K562 (cell line): ENCODE measurements at regions not wholly inside any gene's neighbourhood (a gene's known extent, or its start where the extent isn't known, plus 50 kb on each side); places are given as distances from the start of the nearest gene placed in this dataset.
A peak's percentile ranks its signal among the peaks of the same experiment; 100 is the strongest.

Experiments used
- ATAC-seq: fragments of 200-7000 bp; cut with Tn5 transposase; 3 replicates; pipeline ENCODE4 v1.9.1; 2020; ENCODE audit warnings: moderate library complexity
- BruUV-seq: library from RNA; stranded (reverse); fragments of 400-500 nt; replicated peaks from 2 replicates; lab custom pipeline; 2021; lab: Mats Ljungman, UMichigan
- CTCF ChIA-PET: fragments of 300-600 bp; formaldehyde crosslinking; extraction: SDS; loops from one replicate; lab custom pipeline; 2021; ENCODE audit warnings: low intra/inter-chr PET ratio; lab: Yijun Ruan, JAX
- POLR2A ChIA-PET: fragments of 300-600, 350-650 bp; sonication (Branson Sonifier 250); formaldehyde crosslinking; extraction: SDS; loops from one replicate; lab custom pipeline; 2021; ENCODE audit warnings: antibody characterized with exemption, inconsistent platforms; lab: Yijun Ruan, JAX
- DNase-seq, 4 experiments: peaks; one replicate each; pipeline versions ENCODE4 v3.0.0 to v3.0.0-alpha.2; 2011 to 2018; ENCODE audit warnings: low spot score in 3 of 4, mixed read lengths in 3 of 4; ENCODE audit errors: extremely low read depth in 1 of 4
- FAIRE-seq: peaks from 2 replicates; lab custom pipeline; 2011; peaks lifted over from hg19 to GRCh38; lab: Jason Lieb, UNC
- H2AFZ ChIP-seq: 2 replicates; pipeline ENCODE4 v1.6.0; 2011; ENCODE audit warnings: low read depth, low read length, control low read depth, inconsistent platforms
- H3K27ac ChIP-seq: fragments of 200-600 bp; 3 replicates; pipeline ENCODE4 v1.8.0; 2011; ENCODE audit warnings: low read depth, mild to moderate bottlenecking, control low read depth, inconsistent platforms, low read length, moderate library complexity, mixed read lengths; ENCODE audit errors: extremely low read depth
- H3K27me3 ChIP-seq, 2 experiments: fragments of 300-600 bp in 1 of 2; 2 replicates in 1 of 2; 3 replicates in 1 of 2; pipeline versions ENCODE4 v1.6.0 to v1.8.0; 2011; ENCODE audit warnings: inconsistent platforms in 2 of 2, low read length in 2 of 2, mild to moderate bottlenecking in 1 of 2, mixed read lengths in 1 of 2, moderate library complexity in 1 of 2; ENCODE audit not compliant: control insufficient read depth in 2 of 2, insufficient read depth in 2 of 2
- H3K36me3 ChIP-seq: fragments of 300-600 bp; 3 replicates; pipeline ENCODE4 v1.8.0; 2011; ENCODE audit warnings: mild to moderate bottlenecking, low read length, inconsistent platforms; ENCODE audit not compliant: control insufficient read depth, insufficient read depth
- H3K4me1 ChIP-seq, 2 experiments: fragments of 200-600 bp in 1 of 2; replicated peaks in 1 of 2; 2 replicates in 1 of 2; 3 replicates in 1 of 2; pipeline versions ENCODE4 v1.5.1 to v1.8.0; 2011; ENCODE audit warnings: inconsistent platforms in 2 of 2, low read length in 2 of 2, mild to moderate bottlenecking in 1 of 2, mixed read lengths in 1 of 2, moderate library complexity in 1 of 2; ENCODE audit not compliant: control insufficient read depth in 2 of 2, insufficient read depth in 2 of 2
- H3K4me2 ChIP-seq: 2 replicates; pipeline ENCODE4 v1.6.1; 2011; ENCODE audit warnings: low read length, control low read depth, inconsistent platforms, mixed read lengths; ENCODE audit not compliant: insufficient read depth
- H3K4me3 ChIP-seq: fragments of 200-600 bp; sonication (generic), shearing (Covaris generic); 2 replicates; pipeline ENCODE4 v1.5.1; 2016; ENCODE audit warnings: control low read depth, inconsistent platforms
- H3K79me2 ChIP-seq: fragments of 200-600 bp; 3 replicates; pipeline ENCODE4 v1.8.0; 2011; ENCODE audit warnings: low read length, inconsistent platforms; ENCODE audit not compliant: control insufficient read depth, insufficient read depth
- H3K9ac ChIP-seq, 2 experiments: 2 replicates each; pipeline versions ENCODE4 v1.6.0 to v1.6.1; 2011; ENCODE audit warnings: low read depth in 2 of 2, low read length in 2 of 2, control low read depth in 1 of 2, inconsistent platforms in 1 of 2, mild to moderate bottlenecking in 1 of 2, mixed read lengths in 1 of 2; ENCODE audit not compliant: insufficient read depth in 1 of 2
- H3K9me1 ChIP-seq: one replicate; pipeline ENCODE4 v1.6.0; 2011; ENCODE audit warnings: inconsistent platforms, mild to moderate bottlenecking, low read length, moderate library complexity; ENCODE audit not compliant: control insufficient read depth, insufficient read depth
- H3K9me3 ChIP-seq: replicated peaks from 2 replicates; pipeline ENCODE4 v1.5.1; 2011; ENCODE audit warnings: low read depth, low read length, inconsistent platforms; ENCODE audit not compliant: control insufficient read depth, insufficient read depth
- H4K20me1 ChIP-seq: replicated peaks from 2 replicates; pipeline ENCODE4 v1.6.1; 2011; ENCODE audit warnings: low read length, inconsistent platforms, mixed read lengths; ENCODE audit not compliant: control insufficient read depth, insufficient read depth
- CBX1 ChIP-seq: sonication (generic); IDR thresholded peaks from 2 replicates; pipeline ENCODE4 v1.6.1; 2016; ENCODE audit warnings: antibody characterized with exemption, low read depth, mild to moderate bottlenecking
- DIDO1 ChIP-seq: fragments of 450-650 bp; IDR thresholded peaks from 2 replicates; pipeline ENCODE4 v1.6.1; 2016; ENCODE audit warnings: low read depth, missing biosample characterization, missing genetic modification characterization
- KLF13 ChIP-seq: fragments of 450-650 bp; IDR thresholded peaks from 2 replicates; pipeline ENCODE4 v1.6.1; 2016; ENCODE audit warnings: missing genetic modification characterization, low read depth, mild to moderate bottlenecking, missing compliant biosample characterization, moderate library complexity, borderline replicate concordance
- MAZ ChIP-seq, 2 experiments: fragments of 450-650 bp in 1 of 2; sonication (generic) in 1 of 2; formaldehyde crosslinking; IDR thresholded peaks in 1 of 2; conservative IDR thresholded peaks in 1 of 2; 2 replicates each; pipeline versions ENCODE4 v1.4.0 to v1.5.0; 2020; ENCODE audit warnings: mild to moderate bottlenecking in 1 of 2, missing genetic modification reagents in 1 of 2
- MBD2 ChIP-seq: sonication (generic); IDR thresholded peaks from 2 replicates; pipeline ENCODE4 v1.6.1; 2016; ENCODE audit warnings: low read depth, borderline replicate concordance
- NBN ChIP-seq: fragments of 450-650 bp; IDR thresholded peaks from 2 replicates; pipeline ENCODE4 v1.6.1; 2016; ENCODE audit warnings: low read depth, mild to moderate bottlenecking
- PPARD ChIP-seq: fragments of 250-450 bp; sonication (Bioruptor Pico); IDR thresholded peaks from 2 replicates; pipeline ENCODE4 v1.8.0; 2022; ENCODE audit warnings: inconsistent platforms, mild to moderate bottlenecking, moderate library complexity
- WGBS: fragments of 100-300 bp; shearing (Covaris generic); methylation state at CpG from one replicate; pipeline ENCODE4 v1.1.6; 2016; ENCODE audit warnings: low coverage, mixed read lengths; ENCODE audit not compliant: insufficient coverage; ENCODE audit errors: missing lambda C conversion rate; 5-methylcytosine and 5-hydroxymethylcytosine counted together
- in situ Hi-C: fragments of 300-500 bp; cut with MboI; formaldehyde crosslinking; loops from 4 replicates; pipeline ENCODE4 v1.15.0; 2018; ENCODE audit warnings: inconsistent platforms, mixed read lengths
- intact Hi-C: fragments of 100-400 bp; cut with micrococcal nuclease; formaldehyde crosslinking; loops from 2 replicates; pipeline ENCODE4 v1.14.2; 2022
- TF ChIP-seq, protein P1 (sequence below): fragments of 450-650 bp; formaldehyde crosslinking; IDR thresholded peaks from 2 replicates; pipeline ENCODE4 v1.4.0; 2020; ENCODE audit warnings: mild to moderate bottlenecking, moderate library complexity
- TF ChIP-seq, protein P2 (sequence below): fragments of 450-650 bp; IDR thresholded peaks from 2 replicates; pipeline ENCODE4 v1.6.1; 2017; ENCODE audit warnings: antibody characterized with exemption
- TF ChIP-seq, protein P3 (sequence below): IDR thresholded peaks from 3 replicates; pipeline ENCODE4 v1.6.1; 2011; ENCODE audit warnings: borderline replicate concordance, mild to moderate bottlenecking, moderate library complexity; ENCODE audit not compliant: insufficient read length; ENCODE audit errors: extremely low read depth
- TF ChIP-seq, protein P4 (sequence below), 2 experiments: fragments of 450-650 bp; IDR thresholded peaks; 2 replicates each; pipeline ENCODE4 v1.6.1; 2018; ENCODE audit warnings: mild to moderate bottlenecking in 2 of 2, low read depth in 1 of 2; ENCODE audit not compliant: partially characterized antibody in 2 of 2

DNA sequence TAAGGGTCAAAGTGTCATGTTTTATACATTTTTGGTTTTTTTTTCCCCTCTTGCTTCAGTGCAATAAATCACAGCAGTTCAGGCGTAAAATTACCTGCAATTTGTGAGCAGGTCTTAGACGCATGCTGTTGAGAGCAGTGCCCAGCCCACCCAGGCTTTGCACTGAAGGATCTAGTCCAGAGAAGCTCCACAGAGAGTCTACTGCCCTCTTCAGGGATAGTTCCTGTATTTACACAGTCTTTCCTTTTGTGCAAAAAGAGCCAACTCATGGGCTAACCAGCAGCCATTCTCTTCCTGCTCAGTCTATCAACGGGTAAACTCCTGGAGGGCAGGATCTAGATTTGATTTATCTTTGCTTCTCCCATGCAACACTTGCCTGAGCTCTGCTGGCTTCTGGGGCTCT is 82.2 kb upstream of the NAMPT start:
- peak; percentile 96 for ATAC-seq
- Histone ChIP-seq H3K27ac (no peak overlapping the region), H3K36me3 (no peaks in the 10 kb centered on the region), H3K4me1 (peaks cover 0 to 18% of the 10 kb centered on the region in 2 experiments; a peak in 4 of 5 replicates), H3K4me3 (no peak overlapping the region), H4K20me1 (no peaks in the 10 kb centered on the region), H3K9ac (no peak overlapping the region), H3K9me3 (no peaks in the 10 kb centered on the region), H3K4me2 (no peak overlapping the region), H2AFZ (no peak overlapping the region), H3K27me3 (no peaks in the 10 kb centered on the region), H3K9me1 (no peaks in the 10 kb centered on the region), H3K79me2 (no peaks in the 10 kb centered on the region)
- ChIA-PET POLR2A (interaction anchor here (0.6 to 1.5 kb wide), 6 partner anchors 9 to 408 kb away, joined by 3 to 7 read pairs (median 3); no protein-coding TSS in a partner anchor), CTCF (no interaction called here)
- in situ Hi-C loops (no loop called here), intact Hi-C loops (loop anchor here (1.0 kb wide), 3 partner anchors 82 to 191 kb away; no protein-coding TSS in a partner anchor)
- 8% methylated on average over 3 of the region's 3 CpGs for WGBS
- peak; percentile 81 for FAIRE-seq
- DNase-seq: peak in 3 of 4 experiments; percentile 33 to 77 (median 68)
- BruUV-seq: no TSS peak
- TF ChIP-seq KLF13 (peak; percentile 48; the same call in 1 of the 2 replicates), CBX1 (no peak), PPARD (CRISPR knock-in tag) (no peak), DIDO1 (tag) (no peak), MAZ (CRISPR knock-in tag; conservative IDR thresholded peaks at IDR 0.05 in 1 of 2, IDR thresholded peaks at IDR 0.05 in 1 of 2) (peak in 1 of 2 experiments; percentile 62; a peak in 2 of 4 replicates), MBD2 (no peak), NBN (peak; percentile 21; the same call in 1 of the 2 replicates)
- TF ChIP-seq, protein P1, sequence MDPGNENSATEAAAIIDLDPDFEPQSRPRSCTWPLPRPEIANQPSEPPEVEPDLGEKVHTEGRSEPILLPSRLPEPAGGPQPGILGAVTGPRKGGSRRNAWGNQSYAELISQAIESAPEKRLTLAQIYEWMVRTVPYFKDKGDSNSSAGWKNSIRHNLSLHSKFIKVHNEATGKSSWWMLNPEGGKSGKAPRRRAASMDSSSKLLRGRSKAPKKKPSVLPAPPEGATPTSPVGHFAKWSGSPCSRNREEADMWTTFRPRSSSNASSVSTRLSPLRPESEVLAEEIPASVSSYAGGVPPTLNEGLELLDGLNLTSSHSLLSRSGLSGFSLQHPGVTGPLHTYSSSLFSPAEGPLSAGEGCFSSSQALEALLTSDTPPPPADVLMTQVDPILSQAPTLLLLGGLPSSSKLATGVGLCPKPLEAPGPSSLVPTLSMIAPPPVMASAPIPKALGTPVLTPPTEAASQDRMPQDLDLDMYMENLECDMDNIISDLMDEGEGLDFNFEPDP: no peak
- TF ChIP-seq, protein P2, sequence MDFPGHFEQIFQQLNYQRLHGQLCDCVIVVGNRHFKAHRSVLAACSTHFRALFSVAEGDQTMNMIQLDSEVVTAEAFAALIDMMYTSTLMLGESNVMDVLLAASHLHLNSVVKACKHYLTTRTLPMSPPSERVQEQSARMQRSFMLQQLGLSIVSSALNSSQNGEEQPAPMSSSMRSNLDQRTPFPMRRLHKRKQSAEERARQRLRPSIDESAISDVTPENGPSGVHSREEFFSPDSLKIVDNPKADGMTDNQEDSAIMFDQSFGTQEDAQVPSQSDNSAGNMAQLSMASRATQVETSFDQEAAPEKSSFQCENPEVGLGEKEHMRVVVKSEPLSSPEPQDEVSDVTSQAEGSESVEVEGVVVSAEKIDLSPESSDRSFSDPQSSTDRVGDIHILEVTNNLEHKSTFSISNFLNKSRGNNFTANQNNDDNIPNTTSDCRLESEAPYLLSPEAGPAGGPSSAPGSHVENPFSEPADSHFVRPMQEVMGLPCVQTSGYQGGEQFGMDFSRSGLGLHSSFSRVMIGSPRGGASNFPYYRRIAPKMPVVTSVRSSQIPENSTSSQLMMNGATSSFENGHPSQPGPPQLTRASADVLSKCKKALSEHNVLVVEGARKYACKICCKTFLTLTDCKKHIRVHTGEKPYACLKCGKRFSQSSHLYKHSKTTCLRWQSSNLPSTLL: no peak
- TF ChIP-seq, protein P3, sequence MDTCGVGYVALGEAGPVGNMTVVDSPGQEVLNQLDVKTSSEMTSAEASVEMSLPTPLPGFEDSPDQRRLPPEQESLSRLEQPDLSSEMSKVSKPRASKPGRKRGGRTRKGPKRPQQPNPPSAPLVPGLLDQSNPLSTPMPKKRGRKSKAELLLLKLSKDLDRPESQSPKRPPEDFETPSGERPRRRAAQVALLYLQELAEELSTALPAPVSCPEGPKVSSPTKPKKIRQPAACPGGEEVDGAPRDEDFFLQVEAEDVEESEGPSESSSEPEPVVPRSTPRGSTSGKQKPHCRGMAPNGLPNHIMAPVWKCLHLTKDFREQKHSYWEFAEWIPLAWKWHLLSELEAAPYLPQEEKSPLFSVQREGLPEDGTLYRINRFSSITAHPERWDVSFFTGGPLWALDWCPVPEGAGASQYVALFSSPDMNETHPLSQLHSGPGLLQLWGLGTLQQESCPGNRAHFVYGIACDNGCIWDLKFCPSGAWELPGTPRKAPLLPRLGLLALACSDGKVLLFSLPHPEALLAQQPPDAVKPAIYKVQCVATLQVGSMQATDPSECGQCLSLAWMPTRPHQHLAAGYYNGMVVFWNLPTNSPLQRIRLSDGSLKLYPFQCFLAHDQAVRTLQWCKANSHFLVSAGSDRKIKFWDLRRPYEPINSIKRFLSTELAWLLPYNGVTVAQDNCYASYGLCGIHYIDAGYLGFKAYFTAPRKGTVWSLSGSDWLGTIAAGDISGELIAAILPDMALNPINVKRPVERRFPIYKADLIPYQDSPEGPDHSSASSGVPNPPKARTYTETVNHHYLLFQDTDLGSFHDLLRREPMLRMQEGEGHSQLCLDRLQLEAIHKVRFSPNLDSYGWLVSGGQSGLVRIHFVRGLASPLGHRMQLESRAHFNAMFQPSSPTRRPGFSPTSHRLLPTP: no peak
- TF ChIP-seq, protein P4, sequence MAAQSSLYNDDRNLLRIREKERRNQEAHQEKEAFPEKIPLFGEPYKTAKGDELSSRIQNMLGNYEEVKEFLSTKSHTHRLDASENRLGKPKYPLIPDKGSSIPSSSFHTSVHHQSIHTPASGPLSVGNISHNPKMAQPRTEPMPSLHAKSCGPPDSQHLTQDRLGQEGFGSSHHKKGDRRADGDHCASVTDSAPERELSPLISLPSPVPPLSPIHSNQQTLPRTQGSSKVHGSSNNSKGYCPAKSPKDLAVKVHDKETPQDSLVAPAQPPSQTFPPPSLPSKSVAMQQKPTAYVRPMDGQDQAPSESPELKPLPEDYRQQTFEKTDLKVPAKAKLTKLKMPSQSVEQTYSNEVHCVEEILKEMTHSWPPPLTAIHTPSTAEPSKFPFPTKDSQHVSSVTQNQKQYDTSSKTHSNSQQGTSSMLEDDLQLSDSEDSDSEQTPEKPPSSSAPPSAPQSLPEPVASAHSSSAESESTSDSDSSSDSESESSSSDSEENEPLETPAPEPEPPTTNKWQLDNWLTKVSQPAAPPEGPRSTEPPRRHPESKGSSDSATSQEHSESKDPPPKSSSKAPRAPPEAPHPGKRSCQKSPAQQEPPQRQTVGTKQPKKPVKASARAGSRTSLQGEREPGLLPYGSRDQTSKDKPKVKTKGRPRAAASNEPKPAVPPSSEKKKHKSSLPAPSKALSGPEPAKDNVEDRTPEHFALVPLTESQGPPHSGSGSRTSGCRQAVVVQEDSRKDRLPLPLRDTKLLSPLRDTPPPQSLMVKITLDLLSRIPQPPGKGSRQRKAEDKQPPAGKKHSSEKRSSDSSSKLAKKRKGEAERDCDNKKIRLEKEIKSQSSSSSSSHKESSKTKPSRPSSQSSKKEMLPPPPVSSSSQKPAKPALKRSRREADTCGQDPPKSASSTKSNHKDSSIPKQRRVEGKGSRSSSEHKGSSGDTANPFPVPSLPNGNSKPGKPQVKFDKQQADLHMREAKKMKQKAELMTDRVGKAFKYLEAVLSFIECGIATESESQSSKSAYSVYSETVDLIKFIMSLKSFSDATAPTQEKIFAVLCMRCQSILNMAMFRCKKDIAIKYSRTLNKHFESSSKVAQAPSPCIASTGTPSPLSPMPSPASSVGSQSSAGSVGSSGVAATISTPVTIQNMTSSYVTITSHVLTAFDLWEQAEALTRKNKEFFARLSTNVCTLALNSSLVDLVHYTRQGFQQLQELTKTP (IDR thresholded peaks at IDR 0.05; ENCODE audit: low read depth in 1 of 2, partially characterized antibody in 2 of 2): peak in 1 of 2 experiments; percentile 36
